Cortex of kidney (tissue), 1 donor: ENCODE measurements at regions not wholly inside any gene's neighbourhood (a gene's known extent, or its start where the extent isn't known, plus 50 kb on each side); places are given as distances from the start of the nearest gene placed in this dataset.

Experiments
- DNase-seq: peaks from one replicate; lab custom pipeline; 2025; lab: John Stamatoyannopoulos, UW

DNA sequence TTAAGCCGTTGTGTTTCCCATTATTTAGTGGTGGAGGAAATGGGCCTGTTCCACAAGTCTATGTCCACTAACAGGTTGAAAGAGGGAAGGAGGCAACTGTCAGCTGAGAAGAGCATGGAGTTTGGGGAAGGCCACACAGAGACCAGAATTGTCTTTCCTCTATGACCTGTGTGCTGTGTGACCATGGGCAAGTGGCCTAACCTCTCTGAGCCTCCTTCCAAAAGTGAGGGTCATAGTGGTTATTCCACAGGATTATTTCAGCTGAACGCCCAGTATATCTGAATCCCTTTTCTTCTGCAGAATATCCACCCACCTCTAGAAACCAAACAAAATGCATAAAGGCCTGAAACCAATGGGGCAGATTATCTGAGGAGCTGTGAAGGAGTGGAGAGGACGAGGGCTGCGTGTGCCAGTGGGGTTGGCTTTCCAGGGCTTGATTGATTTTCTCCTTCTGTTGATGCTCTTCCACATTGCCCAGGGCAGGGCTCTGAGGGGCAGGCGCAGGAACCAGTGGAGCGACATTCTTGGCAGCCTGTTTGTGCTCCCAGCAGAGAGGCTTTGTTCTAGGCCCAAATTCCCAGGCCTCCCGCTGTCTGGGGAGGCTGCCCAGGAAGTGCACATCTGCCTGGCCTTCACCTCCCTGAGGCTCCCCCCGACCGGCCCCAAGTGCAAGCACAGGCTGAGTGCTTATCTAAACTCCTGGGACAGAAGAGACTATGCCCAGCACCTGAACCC is 452.7 kb downstream of the BCL11B start:
- no peak for DNase-seq

DNA sequence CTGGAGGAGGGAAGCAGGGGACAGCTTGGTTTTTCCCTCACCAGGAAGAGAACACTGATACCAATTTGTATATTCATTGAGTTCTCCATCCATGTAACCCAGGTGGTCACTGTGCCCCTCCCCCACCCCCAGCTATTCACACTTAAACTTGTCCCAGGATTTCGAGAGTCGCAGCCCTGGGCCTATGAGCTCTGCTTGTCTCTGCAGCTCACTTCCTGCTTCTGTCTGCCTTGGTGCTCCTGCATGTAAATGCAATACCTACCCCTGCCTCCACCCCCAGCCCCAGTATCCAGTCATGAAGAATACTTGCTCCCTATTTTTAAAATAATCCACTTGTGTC is 452.2 kb downstream of the BCL11B start:
- DNase-seq: no peak

DNA sequence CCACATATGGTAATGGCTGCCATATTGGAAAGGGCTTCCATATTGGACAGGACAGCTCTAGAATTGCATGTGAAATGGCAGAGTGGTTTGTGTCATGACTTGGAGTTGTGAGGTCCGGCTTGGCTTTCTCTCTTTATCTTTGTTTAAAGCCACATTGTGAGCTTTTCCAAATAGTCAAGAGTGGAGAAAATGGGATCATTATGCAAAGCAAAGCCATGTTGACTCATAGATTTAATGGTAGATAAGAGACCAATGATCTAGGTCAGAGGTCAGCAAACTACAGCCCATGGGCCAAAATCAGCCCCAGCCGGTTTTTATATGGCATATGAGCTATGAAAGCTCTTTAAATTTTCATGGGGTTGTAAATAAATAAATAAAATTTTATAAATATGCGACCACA is 449.1 kb downstream of the BCL11B start:
- DNase-seq: no peak

DNA sequence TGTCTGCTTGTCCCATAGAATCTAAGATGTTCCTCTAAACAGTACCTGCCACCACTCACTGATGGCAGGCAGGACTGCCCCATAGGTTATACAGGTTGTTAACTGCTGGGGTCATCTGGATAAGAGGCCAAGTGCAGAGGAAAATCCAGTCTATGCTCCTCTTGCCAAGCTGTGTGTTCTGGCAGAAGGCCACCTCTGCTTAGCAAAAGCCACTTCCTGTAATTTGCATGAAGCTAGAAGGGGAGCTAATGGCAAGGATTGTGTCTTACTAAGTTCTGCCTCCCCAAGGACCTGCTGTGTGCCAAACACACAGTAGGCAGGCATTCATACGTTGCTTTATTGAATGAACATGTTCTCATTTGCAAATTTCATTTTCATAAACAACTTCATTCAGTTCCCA is 445.4 kb downstream of the BCL11B start:
- no peak for DNase-seq

DNA sequence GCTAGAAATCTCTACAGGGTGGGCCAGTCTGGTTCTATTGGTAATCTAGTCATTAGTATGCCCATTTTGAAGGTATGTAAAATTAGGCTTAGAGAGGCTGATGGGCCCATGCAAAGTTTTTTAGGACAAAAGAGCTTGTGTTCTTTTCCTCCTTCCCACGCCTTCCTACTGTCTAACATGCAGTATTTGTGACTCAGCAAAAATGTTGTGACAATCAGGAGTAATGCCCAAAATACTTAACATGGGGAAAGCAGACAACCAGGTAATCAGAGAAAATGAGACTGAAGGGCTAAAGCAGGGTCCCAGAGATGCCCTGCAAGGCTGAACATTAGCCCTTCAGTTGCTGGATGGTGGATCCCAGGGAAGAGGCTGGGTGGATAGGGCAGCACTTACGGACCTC is 437.9 kb downstream of the BCL11B start:
- DNase-seq: no peak

DNA sequence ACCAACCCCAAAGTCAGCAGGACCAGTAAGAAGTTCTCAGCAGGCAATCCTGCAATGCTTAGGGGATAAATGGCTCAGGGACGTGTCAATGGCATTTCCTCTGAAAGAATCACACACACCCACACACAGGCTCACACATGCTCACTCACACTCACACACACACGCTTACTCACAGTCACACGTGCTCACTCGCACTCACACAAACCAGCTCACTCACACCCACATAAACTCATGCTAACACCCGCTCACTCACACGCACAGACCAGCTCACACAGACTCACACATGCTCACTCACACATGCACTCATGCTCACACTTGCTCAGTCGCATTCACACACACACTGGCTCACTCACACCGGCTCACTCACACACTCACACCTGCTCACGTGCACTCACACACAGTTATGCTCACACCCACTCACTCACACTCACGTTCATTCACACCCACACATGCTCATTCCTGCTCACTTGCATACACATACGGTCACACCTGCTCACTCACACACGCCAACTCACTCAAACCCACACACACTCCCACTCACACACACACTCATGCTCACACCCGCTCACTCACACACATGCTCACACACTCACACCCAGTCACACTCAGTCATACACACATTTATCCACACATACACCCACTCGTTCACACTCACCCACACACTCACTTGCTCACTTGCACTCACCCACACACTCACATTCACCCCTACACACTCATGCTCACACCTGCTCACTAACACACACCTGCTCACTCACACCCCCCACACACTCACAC is 436.8 kb downstream of the BCL11B start:
- no peak for DNase-seq

DNA sequence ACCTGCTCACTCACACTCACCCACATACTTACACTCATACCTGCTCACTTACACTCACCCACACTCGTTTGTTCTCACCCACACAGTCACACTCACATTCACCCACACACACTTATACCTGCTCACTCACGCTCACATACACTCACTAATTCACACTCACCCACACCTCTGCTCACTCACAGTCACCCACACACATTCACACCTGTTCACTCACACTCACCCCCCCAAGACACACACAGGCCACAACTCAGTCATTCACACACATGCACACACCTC is 436.2 kb downstream of the BCL11B start:
- DNase-seq: no peak

DNA sequence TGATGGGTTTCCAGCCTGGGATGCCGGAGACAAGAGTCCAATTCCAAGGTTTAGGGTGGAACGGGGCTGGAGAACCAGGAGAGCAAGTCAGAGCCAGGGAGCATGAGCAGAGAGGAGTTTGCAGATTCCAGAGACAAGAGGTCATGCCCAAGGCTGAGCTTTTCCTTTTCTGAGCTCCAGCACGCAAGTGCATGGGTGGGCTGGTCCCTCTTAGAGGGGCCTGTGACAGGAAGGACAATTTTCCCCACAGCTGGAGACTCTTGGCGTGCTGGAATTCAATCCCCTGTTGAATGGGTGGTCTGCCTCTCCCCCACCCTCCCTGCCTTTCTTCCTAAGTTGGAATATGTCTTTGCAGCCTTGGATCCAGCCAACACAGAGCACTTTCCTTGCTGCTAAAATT is 431.9 kb downstream of the BCL11B start:
- DNase-seq: no peak

DNA sequence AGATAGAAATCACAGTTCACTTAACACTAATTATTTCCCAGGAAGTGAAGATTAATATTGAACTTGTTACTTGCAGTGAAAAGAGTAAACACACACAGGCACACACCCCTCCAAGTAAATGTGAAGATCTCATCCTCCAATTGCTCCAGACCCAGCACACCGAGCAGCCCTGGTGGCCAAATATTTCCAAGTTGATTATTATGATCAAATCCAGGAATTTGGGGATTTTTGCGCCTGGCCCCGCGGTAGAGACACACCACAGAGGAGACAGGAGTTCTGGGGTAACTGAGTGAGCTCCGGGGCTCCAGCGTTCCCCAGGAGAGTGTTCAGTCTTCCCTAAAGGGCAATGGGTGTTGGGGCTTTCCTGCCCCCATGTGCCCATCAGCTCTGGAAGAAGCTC is 431.5 kb downstream of the BCL11B start:
- DNase-seq: no peak

DNA sequence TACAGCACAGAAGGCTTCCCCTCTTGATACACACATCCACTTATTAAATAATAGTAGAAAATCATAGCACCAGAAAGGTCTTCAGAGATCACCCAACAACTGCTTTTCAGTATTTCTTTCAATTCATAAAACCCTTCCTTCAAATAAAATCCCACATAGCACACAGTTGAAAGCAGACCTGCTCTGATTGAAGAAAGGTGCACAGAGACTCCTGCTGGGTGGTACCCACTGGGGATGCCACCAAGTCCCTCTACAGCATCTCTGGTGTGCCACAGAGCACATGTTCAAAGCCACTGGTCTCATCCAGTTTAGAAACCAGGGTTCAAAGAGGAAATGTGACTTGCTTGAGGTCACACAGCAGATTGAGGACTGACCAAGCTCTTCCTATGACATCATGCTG is 427.5 kb downstream of the BCL11B start:
- DNase-seq: no peak

DNA sequence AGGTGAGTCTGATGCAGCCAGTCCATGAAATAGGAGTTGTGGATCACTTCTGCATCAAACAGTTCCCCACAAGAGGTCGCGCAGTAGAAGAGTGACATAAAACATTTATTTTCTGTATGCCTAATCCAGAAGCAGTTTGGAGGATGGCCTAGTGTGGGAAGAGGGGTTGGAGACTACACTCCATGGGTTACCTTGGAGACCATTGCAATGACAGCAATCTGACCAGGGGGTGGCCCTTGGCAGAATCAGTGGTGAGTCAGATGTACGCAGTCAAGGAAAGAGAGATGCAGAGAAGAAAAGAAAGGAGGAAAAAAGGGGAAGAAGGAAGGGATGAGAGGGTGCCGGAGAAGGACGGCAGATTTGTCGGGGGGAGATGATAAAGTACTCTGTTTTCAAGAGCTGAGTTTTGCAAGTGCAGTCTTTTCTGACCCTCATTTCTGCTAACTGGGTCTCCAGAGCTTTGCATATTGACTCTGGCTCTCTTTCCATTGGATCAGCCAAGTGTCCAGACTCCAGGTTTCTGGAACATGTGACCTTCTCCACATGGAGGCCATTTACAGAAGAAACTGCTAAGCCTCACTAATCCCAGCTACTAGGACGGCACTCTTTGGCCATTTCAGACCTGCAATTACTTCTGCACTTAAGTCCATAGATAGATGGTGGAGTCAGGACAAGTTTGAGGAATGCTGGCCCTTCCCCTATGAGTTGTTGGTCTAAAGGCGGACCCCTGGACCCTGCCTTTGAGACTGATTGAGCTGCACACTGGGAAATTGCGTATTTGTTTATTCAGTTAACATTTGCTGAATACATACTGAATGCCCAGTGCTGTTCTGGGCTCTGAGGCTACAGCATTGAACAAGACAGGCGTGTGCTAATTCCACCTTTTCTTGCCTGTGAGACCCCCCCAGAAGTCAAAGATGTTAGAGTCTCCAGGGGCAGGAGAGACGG is 424.2 kb downstream of the BCL11B start:
- no peak for DNase-seq

DNA sequence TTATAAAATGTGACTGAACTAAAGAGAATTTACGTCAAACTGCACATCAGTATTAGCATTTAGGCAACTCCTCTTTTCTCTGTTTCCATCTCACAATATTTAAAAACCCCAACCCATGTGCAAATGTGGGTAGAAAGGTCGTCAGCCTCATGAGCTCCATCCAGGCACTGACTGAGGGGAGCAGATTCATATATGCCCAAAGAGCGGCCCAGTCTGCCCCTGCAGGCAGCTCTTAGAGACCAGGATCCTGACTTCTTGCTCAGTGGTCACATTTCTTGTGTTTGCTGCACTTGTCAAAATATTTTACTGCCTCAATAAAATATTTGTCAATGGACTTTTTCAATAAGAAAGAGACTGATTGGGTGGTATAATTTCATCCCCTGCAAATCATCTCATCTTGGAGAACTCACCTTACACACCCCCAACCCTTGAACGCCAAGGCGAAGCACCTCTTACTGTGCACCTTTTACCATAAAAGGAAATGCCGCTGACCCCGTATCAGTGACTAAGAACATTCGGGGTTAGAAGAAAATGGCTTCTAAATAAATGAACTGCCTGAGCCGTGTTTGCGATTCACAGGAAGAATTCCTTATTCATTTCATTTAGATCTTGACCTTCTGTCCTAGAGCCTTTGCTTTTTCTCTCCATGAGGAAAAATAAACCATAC is 418.8 kb downstream of the BCL11B start:
- DNase-seq: no peak

DNA sequence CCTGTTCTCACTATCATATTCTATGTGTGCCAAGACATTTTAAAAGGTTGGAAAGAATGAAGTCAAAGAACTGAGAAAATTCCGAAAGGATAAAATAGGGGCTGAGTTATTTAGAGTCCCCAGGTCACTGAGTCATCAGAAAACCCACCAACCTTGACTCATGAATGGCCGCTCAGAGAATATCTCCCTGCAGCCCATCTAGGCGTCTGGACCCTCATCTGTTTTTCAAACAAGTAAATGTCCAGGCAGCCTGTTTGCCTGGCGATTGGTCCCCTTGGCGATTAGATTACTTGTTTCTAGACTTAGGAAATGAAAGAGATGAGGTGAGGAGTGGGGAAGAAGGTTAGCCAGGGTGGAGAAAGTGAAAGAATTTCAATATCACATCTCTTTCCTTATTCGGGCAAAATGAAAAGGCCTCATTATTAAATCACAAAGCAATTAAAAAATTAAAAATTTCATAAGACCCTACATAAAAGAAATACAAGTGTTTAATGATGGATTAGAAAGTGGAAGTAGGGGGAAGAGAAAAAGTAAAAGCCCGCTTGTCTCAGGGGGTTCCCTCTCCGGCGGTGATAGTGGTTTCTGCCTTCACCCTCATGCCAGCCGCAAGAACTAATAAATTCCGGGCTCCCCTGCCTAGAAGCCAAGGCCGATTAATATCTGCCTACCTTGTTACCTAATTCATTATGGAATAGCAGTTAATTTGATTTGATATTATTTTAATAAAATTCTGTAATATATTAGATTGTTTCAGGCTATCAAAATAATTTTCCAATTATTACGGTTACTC is 415.9 kb downstream of the BCL11B start:
- DNase-seq: no peak

DNA sequence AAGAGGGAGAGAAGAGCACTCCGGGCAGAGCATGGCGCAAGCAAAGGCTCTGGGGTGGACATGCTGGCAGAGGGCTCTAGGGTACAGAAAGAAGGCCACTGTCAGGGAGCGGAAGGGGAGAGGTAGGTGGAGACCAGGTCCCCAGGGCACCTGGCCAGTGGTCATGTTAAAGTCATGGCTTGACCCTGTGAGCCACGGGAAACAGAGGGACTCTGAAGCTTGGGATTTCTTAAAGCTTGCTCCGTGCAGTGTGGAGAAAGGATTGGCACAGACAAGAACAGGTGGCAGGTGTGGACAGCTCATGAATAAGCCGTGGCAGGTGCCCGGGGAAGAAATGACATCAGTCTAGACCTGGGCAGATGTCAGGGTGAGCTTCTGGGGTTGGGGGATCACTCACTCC is 413.8 kb downstream of the BCL11B start:
- no peak for DNase-seq

DNA sequence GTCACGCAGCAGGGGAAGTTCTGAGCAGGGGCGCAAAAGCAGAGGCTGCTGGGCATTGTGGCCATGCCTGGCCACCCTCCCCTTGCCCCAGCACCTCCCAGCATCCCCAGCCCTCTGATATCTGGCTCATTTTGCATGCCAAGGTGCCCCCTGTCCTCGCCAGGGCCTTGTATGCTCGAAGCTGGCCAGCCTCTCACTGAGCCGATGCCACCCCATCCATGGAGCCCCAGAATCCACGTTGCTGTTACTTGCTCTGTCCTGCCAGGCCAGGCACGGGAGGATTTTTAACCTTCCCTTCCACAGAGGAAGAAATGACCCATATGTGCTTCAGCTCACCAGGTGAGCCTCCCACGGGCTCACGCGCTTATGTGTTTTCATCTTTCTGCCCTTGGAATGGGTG is 413.4 kb downstream of the BCL11B start:
- no peak for DNase-seq

DNA sequence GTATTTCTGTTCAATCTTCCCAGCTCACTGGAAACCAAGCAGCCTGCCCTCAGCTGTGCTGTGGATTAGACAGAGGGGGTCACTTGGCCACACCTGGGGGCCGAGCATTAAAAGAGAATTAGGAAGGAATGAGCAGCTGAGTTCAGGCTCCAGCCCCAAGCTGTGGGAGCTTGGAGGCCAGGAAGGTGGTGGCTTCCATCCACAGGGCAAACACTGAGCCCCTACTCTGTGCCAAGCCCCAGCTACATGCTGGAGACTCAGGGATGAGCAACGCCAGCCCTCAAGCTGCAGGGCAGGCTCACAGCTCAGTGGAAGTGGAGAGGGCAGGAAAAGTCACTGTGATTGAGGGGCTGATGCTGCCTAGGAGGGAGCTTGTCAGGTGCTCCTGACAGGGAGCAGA is 412.7 kb downstream of the BCL11B start:
- DNase-seq: no peak

DNA sequence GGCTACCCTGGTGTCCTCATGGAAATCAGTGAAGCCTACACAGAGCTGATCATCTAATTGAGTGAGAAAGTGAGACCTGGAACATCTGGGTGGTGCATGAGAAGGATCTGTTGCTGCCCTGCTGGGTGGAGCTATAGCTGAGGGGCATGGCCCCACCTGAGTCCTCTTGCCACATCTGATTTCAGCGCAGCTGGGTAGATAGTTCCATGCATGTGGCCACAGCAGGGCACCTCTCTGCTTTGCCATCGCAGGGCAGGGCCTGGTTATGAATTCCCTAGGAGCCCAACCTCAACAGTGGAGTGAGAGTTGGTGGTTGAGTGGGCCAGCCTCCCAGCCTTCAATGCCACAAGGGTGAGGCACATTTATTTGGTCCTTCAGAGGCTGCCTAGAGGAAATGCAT is 407.8 kb downstream of the BCL11B start:
- DNase-seq: no peak

DNA sequence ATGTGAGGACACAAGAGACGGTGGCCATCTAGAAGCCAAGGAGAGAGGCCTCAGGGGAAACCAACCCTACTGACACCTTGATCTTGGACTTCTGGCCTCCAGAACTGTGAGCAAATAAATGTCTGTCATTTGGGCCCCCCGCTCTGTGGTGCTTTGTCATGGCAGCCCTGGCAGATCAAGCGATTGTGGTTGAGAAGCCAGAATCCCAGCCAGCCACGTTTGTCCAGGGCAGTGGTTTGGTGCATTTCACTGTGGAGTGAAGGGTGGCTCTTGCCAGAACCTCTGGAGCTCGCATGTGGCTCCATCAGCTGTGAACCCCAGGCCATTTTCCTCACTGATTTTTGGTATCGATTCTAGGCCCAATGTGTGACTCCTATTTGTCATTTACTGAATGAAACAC is 404.9 kb downstream of the BCL11B start:
- DNase-seq: no peak

DNA sequence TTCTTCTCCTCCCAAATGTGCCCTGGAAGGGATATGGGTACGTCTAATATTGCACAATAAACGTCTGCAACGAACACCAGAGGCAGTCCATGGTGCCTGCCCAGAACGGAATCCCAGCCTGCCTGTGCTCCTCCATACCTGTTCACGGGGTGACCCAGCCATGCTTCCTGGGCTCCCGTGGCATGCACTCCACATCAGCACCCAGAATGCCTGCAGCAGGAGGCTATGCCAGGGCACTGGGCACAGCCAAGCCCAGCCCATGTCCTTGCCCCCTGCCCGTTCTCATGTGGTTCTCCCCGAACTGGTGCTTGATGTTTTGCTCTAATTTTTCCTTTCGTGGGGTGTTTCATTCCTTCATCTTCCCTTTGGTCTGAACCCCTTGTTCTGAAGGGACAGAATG is 404.3 kb downstream of the BCL11B start:
- DNase-seq: no peak

DNA sequence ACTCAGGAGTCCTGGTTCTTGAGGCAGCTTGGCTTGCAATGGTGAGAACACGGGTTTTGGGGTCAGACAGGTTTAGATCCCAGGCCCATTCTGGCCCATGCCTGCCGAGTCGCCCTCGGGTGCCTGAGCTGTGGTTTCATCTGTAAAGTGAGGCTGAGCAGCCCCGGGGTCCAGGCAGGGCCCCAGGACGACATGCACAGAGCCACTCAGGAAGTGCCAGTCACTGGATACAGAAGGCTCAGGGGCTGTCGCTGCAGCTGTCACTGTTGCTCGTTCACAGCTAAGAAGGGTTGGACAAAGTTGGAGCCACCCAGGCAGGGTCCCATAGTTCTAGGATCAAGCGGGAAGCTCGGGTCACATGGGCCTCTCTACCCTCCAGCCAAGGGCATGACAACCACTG is 403.1 kb downstream of the BCL11B start:
- DNase-seq: no peak

DNA sequence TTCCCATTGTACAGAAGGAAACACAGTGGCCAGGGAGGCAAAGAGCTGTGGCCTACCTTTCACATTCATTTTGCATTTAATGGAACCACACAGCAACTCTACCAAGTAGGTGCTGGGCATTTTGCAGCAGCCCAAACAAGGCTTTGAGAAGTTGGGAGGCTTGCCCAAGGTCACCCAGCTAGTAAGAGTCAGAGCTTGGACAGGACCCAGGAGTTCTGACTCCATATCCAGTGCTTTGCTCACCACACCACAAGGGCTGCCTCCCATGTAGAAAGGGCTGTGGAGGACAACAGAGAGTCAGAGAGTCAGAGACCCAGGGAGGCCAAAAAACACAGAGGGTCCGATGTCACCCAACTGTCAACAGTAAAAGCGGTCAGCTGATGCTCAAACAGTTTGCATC is 400.2 kb downstream of the BCL11B start:
- DNase-seq: no peak

DNA sequence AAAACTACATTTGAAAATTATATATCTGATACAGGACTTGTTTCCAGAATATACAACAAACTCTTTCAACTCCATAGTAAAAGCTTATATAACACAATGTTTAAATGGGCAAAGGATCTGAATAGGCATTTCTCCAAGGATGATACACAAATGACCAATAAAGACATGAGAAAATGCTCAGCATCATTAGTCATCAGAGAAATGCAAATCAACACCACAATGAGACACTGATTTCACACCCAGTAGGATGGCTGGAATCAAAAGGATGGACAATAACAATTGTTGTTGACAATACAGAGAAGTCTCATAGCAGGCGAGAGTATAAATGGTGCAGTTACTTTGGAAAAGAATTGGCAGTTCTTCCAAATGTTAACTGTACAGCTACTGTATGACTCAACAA is 394.9 kb downstream of the BCL11B start:
- DNase-seq: no peak
